ENCODE measurements at regions not wholly inside any gene's neighbourhood (a gene's known extent, or its start where the extent isn't known, plus 50 kb on each side); places are given as distances from the start of the nearest gene placed in this dataset.

DNA sequence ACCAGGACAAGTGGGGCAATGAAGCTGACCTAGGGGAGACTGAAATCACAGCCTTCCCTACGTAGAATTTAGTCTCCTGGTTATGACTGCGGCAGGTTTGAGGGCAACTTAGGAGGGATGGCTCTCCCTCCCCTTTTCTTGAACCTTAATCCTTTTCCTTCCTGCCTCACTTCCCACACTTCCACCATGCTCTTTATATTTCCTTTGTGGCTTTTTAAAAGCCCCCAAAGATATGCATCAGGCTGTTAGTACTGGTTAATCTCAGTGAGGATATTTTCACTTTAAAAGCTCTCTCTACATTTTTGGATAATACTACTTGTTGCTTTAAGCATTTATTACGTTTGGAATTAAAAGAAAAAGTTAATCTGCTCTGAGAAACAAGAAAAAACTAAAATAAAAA is 339.2 kb downstream of the SOX2 start:
- DNase-seq (ENCODE audit: extremely low read depth in 1 of 2, low read depth in 1 of 2): no peak

GRCh38 chr3:182052332-182052731 is 340.6 kb downstream of the SOX2 start:
- no peak for DNase-seq (ENCODE audit: extremely low read depth in 1 of 2, low read depth in 1 of 2)

DNA sequence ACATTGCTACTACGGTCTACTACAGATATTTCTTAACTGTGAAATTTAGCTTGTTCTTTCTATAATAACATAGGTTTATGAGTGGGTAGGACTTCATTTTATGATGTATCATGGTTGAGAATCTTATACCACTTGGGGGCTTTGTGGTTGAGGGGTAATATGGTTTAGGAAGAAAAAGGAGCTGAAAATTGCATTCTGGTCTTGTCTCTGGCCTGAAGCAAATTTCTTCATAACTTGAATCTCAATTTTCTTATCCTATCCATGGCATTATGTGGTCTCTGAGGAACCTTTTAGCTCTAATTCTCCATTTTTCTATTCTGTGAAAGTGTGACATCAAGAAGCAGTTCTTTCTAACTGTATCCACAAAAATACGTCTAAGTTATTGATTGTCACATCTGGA is 341.0 kb downstream of the SOX2 start:
- DNase-seq (ENCODE audit: extremely low read depth in 1 of 2, low read depth in 1 of 2): no peak

DNA sequence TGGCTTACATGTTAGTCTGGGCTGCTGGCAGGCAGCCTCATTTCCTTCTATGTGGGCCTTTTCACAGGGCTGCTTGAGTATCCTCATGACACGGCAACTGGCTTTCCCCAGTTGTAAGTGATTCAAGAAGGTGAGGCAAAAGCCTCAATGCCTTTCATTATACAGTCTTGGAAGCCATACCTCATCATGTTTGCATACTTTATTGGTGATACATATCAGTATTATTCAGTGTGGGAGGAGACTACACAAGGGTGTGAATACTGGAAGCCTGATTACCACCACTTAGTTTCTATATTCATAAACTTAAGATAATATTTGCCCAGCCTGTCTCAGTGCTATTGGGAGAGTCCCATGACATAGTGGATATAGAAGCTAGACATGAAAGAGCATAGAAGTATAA is 346.8 kb downstream of the SOX2 start:
- no peak for DNase-seq (ENCODE audit: extremely low read depth in 1 of 2, low read depth in 1 of 2)

DNA sequence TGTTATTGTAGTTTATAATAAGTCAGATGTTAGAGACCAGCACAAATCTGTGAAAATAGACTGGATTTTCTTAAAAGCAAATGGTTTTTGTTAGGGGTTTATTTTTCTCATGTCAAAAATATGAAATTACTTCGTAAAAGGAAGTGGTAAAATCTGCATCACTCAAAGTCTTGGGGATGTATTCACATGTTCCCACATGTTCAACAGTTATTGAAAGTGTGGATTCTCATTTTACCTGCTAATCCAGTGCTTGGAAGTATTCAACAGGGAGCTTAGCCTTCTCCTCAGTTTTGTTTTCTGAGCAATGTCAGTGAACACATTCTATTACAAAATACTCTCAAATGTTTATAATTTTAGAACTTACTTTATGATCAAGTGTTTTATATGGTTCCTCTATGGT is 352.0 kb downstream of the SOX2 start:
- no peak for DNase-seq (ENCODE audit: extremely low read depth in 1 of 2, low read depth in 1 of 2)

- no peak for DNase-seq (ENCODE audit: extremely low read depth in 1 of 2, low read depth in 1 of 2)
Observed at GRCh38 chr3:182067423-182067822, 355.7 kb downstream of the SOX2 start.

DNA sequence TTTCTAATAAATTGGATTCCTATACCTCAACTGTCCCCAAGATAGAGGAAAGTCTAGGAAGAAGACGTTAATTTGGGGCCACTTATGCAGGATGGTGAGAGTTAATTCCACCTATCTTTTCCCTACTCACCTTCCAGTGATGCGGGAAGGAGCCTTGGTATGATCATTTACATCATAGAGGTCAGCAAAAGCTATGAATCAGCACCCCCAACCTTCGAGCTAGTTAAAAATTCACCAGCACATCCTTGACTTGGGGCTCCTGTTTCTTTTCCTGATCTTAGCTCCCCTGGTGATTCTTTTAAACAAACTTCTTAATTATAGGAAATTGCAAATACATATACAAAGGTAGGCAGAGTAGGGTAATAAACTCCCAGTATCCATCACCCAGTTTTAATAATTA is 366.6 kb downstream of the SOX2 start:
- DNase-seq (ENCODE audit: extremely low read depth in 1 of 2, low read depth in 1 of 2): no peak

DNA sequence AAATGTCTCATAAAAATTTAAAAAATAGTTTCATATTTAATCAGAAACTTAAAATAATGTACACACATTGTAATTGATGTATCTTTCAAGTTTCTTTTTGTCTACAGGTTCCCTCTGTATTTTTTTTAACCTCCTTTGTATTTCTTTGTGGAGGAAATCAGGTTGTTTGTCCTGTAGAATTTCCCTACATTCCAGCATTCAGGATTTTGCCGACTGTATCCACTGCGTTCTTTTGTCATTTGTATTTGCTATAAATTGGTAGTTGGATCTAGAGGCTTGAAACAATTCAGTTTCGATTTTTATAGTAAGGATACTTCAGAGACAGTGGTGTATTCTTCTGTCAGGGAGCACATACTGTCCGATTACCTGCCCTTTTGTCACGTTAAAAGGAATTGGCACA is 367.2 kb downstream of the SOX2 start:
- DNase-seq (ENCODE audit: extremely low read depth in 1 of 2, low read depth in 1 of 2): no peak

GRCh38 chr3:182081096-182081495 is 369.4 kb downstream of the SOX2 start:
- DNase-seq (ENCODE audit: extremely low read depth in 1 of 2, low read depth in 1 of 2): no peak

- no peak for DNase-seq (ENCODE audit: extremely low read depth in 1 of 2, low read depth in 1 of 2)
Observed at GRCh38 chr3:182083112-182083511, 371.4 kb downstream of the SOX2 start.

DNA sequence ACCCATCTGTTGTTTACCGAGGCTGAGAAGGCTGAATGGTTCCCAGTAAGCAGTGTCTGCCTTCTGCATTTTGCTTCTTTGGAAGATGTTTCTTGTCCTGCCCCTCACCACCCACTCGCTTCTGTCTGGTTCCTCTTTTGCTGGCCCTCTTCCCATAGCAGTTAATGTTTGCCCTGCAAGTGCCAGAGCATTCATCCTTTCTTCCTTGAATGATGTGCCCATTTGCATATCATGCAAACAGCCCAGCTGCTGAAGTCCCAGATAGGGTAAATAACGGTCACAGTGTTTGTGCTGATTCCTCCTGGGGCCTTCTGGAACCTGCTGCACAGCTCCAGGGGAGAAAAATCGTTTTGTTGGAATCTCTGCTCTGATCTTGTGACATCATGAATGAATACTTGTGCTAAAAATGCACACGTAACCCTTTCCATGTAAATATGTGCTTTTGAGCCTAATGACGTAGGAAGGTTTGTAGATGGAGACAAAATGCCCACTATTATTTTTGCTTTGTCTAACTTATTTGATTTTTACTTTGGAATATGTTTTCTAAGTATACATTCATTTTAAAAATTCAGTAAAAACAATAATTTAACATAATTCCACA is 381.0 kb downstream of the SOX2 start:
- no peak for DNase-seq (ENCODE audit: extremely low read depth in 1 of 2, low read depth in 1 of 2)

- DNase-seq (ENCODE audit: extremely low read depth in 1 of 2, low read depth in 1 of 2): no peak
Observed at GRCh38 chr3:182094321-182094720, 382.6 kb downstream of the SOX2 start.

GRCh38 chr3:182104881-182105280 is 393.2 kb downstream of the SOX2 start:
- no peak for DNase-seq (ENCODE audit: extremely low read depth in 1 of 2, low read depth in 1 of 2)

DNA sequence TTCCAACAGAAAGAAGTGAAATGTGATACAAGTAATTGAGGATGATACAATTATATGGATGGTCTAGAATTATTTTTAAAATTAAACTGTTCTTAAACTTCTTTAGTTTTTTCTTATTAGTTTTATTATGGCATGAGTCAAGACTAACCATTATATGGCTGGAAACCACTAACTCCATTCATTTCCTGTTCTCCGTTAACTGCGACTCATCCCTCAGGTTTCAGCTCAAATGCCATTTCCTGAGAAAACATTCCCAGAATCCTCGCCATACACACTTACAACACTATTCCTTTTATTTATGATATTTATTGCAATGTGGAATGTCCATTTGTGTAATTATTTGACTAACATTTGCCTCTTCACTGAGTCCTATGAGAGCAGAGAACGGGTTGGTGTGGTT is 394.1 kb downstream of the SOX2 start:
- no peak for DNase-seq (ENCODE audit: extremely low read depth in 1 of 2, low read depth in 1 of 2)

DNA sequence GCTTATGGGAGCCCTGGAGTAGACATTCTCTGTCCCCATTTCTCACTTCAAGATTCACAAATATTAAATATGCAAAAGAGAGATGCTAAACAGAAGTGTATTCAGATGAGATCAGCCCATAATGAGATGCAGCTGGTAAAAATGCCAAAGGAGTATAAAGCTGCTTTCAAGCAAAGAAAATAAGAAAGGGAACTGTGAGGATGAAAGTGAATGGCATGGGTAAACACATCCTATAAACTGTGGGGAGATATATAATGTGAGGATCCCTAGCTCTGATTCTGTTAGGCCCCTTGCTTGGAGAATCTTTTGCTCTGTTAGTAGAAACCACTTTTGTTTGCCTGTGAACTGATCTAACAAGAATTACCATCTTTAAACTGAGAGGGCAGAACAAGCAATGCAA is 396.6 kb downstream of the SOX2 start:
- no peak for DNase-seq (ENCODE audit: extremely low read depth in 1 of 2, low read depth in 1 of 2)

DNA sequence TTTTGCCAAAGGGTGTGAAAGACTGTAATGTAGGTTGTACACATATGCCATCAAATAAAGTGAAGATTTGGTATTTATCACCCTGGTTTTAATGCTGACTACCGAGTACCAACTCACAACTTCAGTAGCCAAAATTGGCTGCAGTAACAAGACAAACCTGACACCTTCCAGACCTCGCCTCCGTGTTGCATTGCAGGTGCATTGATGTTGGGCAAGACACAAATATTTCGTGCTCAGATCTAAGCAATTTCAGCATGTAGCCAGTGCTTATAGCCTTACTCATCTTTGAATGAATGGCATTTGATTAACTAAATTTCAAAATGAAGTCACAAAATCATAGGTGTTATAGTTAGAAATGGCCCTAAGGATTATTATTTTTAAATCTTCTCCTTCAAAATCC is 400.2 kb downstream of the SOX2 start:
- DNase-seq (ENCODE audit: extremely low read depth in 1 of 2, low read depth in 1 of 2): no peak

- no peak for DNase-seq (ENCODE audit: extremely low read depth in 1 of 2, low read depth in 1 of 2)
Observed at GRCh38 chr3:182115328-182116015, 403.7 kb downstream of the SOX2 start.

GRCh38 chr3:182116386-182116785 is 404.7 kb downstream of the SOX2 start:
- no peak for DNase-seq (ENCODE audit: extremely low read depth in 1 of 2, low read depth in 1 of 2)

DNA sequence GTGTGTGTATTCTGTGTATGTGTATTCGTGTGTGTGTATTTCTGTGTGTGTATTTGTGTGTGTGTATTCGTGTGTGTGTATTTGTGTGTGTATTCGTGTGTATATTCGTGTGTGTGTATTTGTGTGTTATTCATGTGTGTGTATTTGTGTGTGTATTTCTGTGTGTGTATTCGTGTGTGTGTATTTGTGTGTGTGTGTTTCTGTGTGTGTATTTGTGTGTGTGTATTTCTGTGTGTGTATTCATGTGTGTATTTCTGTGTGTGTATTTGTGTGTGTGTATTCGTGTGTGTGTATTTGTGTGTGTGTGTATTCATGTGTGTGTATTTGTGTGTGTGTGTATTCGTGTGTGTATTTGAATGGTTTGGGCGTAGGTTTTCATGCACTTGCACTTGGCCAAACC is 405.4 kb downstream of the SOX2 start:
- DNase-seq (ENCODE audit: extremely low read depth in 1 of 2, low read depth in 1 of 2): no peak

DNA sequence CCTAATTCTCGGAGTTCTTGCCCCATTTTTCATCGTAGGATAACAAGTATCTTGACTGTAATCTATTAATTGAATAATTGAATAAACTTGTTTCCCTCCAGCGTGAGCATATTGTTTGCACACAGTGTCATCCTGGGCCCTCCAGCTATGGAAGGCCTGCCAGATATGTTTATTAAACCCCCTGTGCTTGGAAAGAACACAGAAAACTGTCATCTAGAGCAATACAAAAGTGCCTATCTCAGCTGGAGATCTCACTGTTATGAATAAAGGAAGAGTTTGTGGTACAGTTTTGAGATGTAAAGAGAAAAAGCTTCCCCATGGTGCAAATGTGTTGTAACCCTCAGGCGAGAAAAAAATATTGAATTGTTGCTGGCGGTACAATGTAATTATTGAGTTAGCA is 405.9 kb downstream of the SOX2 start:
- DNase-seq (ENCODE audit: extremely low read depth in 1 of 2, low read depth in 1 of 2): no peak

DNA sequence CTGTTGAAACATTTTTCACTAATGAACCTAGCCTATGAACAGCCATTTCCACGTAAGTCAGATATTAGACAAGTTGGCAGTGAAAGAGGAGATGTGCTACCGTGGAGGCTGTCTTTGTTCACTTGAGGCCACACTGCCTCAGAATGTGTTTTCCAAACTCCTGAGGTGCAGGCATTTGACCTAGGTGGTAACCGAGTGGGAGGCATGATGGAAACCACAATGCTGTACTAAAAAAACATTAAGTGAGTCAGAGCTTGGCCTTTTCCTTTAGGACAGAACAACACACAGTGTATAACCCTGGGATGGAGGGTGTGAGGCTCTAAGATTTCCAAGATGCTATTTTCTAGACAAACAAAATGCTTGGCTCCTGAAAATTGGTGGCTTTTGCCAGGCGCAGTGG is 406.3 kb downstream of the SOX2 start:
- no peak for DNase-seq (ENCODE audit: extremely low read depth in 1 of 2, low read depth in 1 of 2)

- no peak for DNase-seq (ENCODE audit: extremely low read depth in 1 of 2, low read depth in 1 of 2)
Observed at GRCh38 chr3:182121401-182121800, 409.7 kb downstream of the SOX2 start.

DNA sequence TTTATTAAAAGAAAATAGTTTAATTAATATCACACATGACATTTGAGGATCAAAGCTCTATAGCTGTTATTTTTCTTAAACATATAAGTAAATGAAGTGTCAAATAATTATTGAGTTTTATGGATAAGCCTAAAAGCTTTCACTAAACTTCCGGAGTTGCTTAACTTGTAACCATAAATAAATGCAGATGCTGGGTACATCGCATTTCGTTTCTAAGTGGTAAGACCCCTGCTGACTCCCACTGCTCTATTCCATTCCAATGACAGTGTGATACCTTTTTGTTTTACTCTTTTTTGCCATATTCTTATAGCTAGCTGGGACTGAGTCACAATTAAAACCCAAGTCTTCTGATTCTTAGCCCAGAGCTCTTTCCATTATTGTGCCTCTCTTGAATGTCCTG is 411.1 kb downstream of the SOX2 start:
- DNase-seq (ENCODE audit: extremely low read depth in 1 of 2, low read depth in 1 of 2): no peak
